Neuronal stem cell (in vitro differentiated cells): ENCODE measurements at regions not wholly inside any gene's neighbourhood (a gene's known extent, or its start where the extent isn't known, plus 50 kb on each side); places are given as distances from the start of the nearest gene placed in this dataset.

Source experiments
- DNase-seq: peaks from one replicate; pipeline ENCODE4 v3.0.0-alpha.2; 2013; ENCODE audit warnings: low spot score
- H2AFZ ChIP-seq: one replicate; pipeline ENCODE4 v1.6.1; 2013; ENCODE audit warnings: mild to moderate bottlenecking, low read length, inconsistent platforms
- H2AK5ac ChIP-seq: 2 replicates; pipeline ENCODE4 v1.6.1; 2013; ENCODE audit warnings: low read depth, mild to moderate bottlenecking, inconsistent platforms, low read length, moderate library complexity, mixed read lengths
- H2BK120ac ChIP-seq: 2 replicates; pipeline ENCODE4 v1.6.1; 2013; ENCODE audit warnings: low read depth, mild to moderate bottlenecking, inconsistent platforms, low read length, moderate library complexity, mixed read lengths
- H2BK12ac ChIP-seq: one replicate; pipeline ENCODE4 v1.6.1; 2013; ENCODE audit warnings: low read length, inconsistent platforms
- H2BK15ac ChIP-seq: 2 replicates; pipeline ENCODE4 v1.6.1; 2013; ENCODE audit warnings: mild to moderate bottlenecking, low read length, inconsistent platforms, mixed read lengths
- H2BK5ac ChIP-seq: one replicate; pipeline ENCODE4 v1.6.1; 2013; ENCODE audit warnings: inconsistent platforms, mild to moderate bottlenecking, low read length, moderate library complexity
- H3K14ac ChIP-seq: one replicate; pipeline ENCODE4 v1.6.1; 2013; ENCODE audit warnings: low read length, inconsistent platforms
- H3K18ac ChIP-seq: 2 replicates; pipeline ENCODE4 v1.6.1; 2013; ENCODE audit warnings: low read length, inconsistent platforms
- H3K23ac ChIP-seq: 2 replicates; pipeline ENCODE4 v1.6.1; 2013; ENCODE audit warnings: low read depth, mild to moderate bottlenecking, mixed read lengths, low read length, inconsistent platforms; ENCODE audit not compliant: poor library complexity
- H3K27ac ChIP-seq: replicated peaks from 3 replicates; pipeline ENCODE4 v1.5.1; 2013; ENCODE audit warnings: low read length, inconsistent platforms
- H3K27me3 ChIP-seq, 3 experiments: 2 replicates each; pipeline ENCODE4 v1.6.1; 2013; ENCODE audit warnings: low read length in 3 of 3, mild to moderate bottlenecking in 2 of 3, inconsistent platforms in 1 of 3, low read depth in 1 of 3, mixed read lengths in 1 of 3, moderate library complexity in 1 of 3; ENCODE audit not compliant: control insufficient read depth in 3 of 3, insufficient read depth in 3 of 3
- H3K36me3 ChIP-seq, 2 donors: replicated peaks in 1 of 2; 2 replicates each; pipeline ENCODE4 v1.6.1; 2013; ENCODE audit warnings: low read length in 2 of 2; ENCODE audit not compliant: control insufficient read depth in 2 of 2, insufficient read depth in 2 of 2
- H3K4ac ChIP-seq: 2 replicates; pipeline ENCODE4 v1.6.1; 2013; ENCODE audit warnings: inconsistent platforms, mild to moderate bottlenecking, low read length, moderate library complexity
- H3K4me1 ChIP-seq, 2 donors: 1 replicate in 1 of 2; 2 replicates in 1 of 2; pipeline ENCODE4 v1.6.1; 2013; ENCODE audit warnings: low read length in 2 of 2, low read depth in 1 of 2; ENCODE audit not compliant: control insufficient read depth in 2 of 2, insufficient read depth in 1 of 2
- H3K4me2 ChIP-seq: one replicate; pipeline ENCODE4 v1.6.1; 2013; ENCODE audit warnings: mild to moderate bottlenecking, low read length, inconsistent platforms; ENCODE audit not compliant: insufficient read depth, poor library complexity, severe bottlenecking
- H3K4me3 ChIP-seq, 2 donors: 2 replicates each; pipeline ENCODE4 v1.5.1; 2013; ENCODE audit warnings: low read length in 2 of 2, mild to moderate bottlenecking in 2 of 2, inconsistent platforms in 1 of 2, moderate library complexity in 1 of 2
- H3K79me1 ChIP-seq: one replicate; pipeline ENCODE4 v1.6.1; 2013; ENCODE audit warnings: low read depth, mild to moderate bottlenecking, inconsistent platforms, low read length, moderate library complexity
- H3K9ac ChIP-seq: one replicate; pipeline ENCODE4 v1.6.1; 2013; ENCODE audit warnings: mild to moderate bottlenecking, low read depth, low read length, inconsistent platforms; ENCODE audit not compliant: poor library complexity
- H3K9me3 ChIP-seq, 2 donors: replicated peaks in 1 of 2; 2 replicates each; pipeline versions ENCODE3 to v1.6.1; 2013; ENCODE audit warnings: low read length in 2 of 2, mild to moderate bottlenecking in 2 of 2, inconsistent platforms in 1 of 2, low read depth in 1 of 2, mixed read lengths in 1 of 2, moderate library complexity in 1 of 2; ENCODE audit not compliant: control insufficient read depth in 2 of 2, insufficient read depth in 1 of 2
- H4K8ac ChIP-seq: one replicate; pipeline ENCODE4 v1.6.1; 2013; ENCODE audit warnings: low read depth, mild to moderate bottlenecking, inconsistent platforms, low read length, moderate library complexity
- H4K91ac ChIP-seq: one replicate; pipeline ENCODE4 v1.6.1; 2013; ENCODE audit warnings: low read length, low read depth, mild to moderate bottlenecking, inconsistent platforms; ENCODE audit not compliant: poor library complexity
- WGBS, 2 donors: extraction: QIAGEN DNeasy Blood & Tissue Kit; methylation state at CpG; one replicate each; pipeline ENCODE4 v1.1.7; 2013; ENCODE audit warnings: missing lambda C conversion rate in 2 of 2, mixed read lengths in 1 of 2; ENCODE audit not compliant: insufficient read length in 2 of 2, insufficient replicate concordance in 1 of 2; ENCODE audit errors: extremely low coverage in 2 of 2; 5-methylcytosine and 5-hydroxymethylcytosine counted together

GRCh38 chr22:22830957-22831688 is 56.5 kb upstream of the IGLL5 start:
- no peak overlapping the region for H3K4me3 ChIP-seq
- no peaks in the 10 kb centered on the region for H3K4me1 ChIP-seq
- H2AK5ac ChIP-seq: no peak overlapping the region
- H2BK15ac ChIP-seq: no peak overlapping the region
- no peak overlapping the region for H4K8ac ChIP-seq
- no peak overlapping the region for H3K27ac ChIP-seq
- DNase-seq: no peak
- H2BK5ac ChIP-seq: no peak overlapping the region
- H3K9me3 ChIP-seq: no peaks in the 10 kb centered on the region
- no peak overlapping the region for H3K9ac ChIP-seq
- H4K91ac ChIP-seq: no peak overlapping the region
- no peak overlapping the region for H3K4me2 ChIP-seq
- H3K79me1 ChIP-seq: no peaks in the 10 kb centered on the region
- H3K27me3 ChIP-seq: peaks cover 0 to 3% (median 0%) of the 10 kb centered on the region in 3 experiments
- no CpG with 5 or more reads among the region's 1 CpG for WGBS, 2 donors
- H3K23ac ChIP-seq: no peak overlapping the region
- H3K4ac ChIP-seq: no peak overlapping the region
- H2BK120ac ChIP-seq: no peak overlapping the region
- no peak overlapping the region for H2AFZ ChIP-seq
- no peak overlapping the region for H3K18ac ChIP-seq
- no peak overlapping the region for H2BK12ac ChIP-seq
- no peaks in the 10 kb centered on the region for H3K36me3 ChIP-seq
- no peak overlapping the region for H3K14ac ChIP-seq

- H2AFZ ChIP-seq: no peak overlapping the region
- WGBS, 2 donors: no CpG with 5 or more reads among the region's 3 CpGs
- no peak overlapping the region for H2AK5ac ChIP-seq
- H3K14ac ChIP-seq: no peak overlapping the region
- H3K9me3 ChIP-seq: no peaks in the 10 kb centered on the region
- no peak overlapping the region for H4K8ac ChIP-seq
- H2BK120ac ChIP-seq: no peak overlapping the region
- peaks cover 0 to 3% (median 0%) of the 10 kb centered on the region in 3 experiments for H3K27me3 ChIP-seq
- H3K4me3 ChIP-seq: no peak overlapping the region
- no peak overlapping the region for H3K4ac ChIP-seq
- no peak overlapping the region for H2BK5ac ChIP-seq
- H3K79me1 ChIP-seq: no peaks in the 10 kb centered on the region
- no peak overlapping the region for H3K4me2 ChIP-seq
- H3K9ac ChIP-seq: no peak overlapping the region
- no peaks in the 10 kb centered on the region for H3K4me1 ChIP-seq
- no peak overlapping the region for H3K23ac ChIP-seq
- H3K27ac ChIP-seq: no peak overlapping the region
- no peak for DNase-seq
- no peak overlapping the region for H4K91ac ChIP-seq
- H2BK12ac ChIP-seq: no peak overlapping the region
- H3K36me3 ChIP-seq: no peaks in the 10 kb centered on the region
- no peak overlapping the region for H3K18ac ChIP-seq
- H2BK15ac ChIP-seq: no peak overlapping the region
These were observed 54.6 kb upstream of the IGLL5 start for GRCh38 chr22:22833059-22833458.

DNA sequence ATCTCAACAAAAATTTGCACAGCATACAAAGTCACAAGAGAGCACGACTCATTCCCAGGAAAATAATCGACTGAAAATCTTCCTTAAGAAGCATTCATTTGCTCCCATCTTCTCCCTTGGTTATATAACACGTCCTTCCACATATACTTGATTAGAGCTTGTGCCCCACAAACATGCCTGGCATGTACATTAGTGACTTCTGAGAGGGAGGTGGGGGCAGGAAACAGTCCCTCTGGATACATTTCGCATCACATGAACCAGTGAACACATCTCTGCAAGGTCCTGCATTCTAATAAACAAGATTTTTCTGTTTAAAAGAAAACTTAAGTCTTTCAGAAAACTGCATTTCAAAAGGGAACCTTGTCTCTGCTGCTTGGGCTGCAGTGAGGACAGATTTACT is 54.1 kb upstream of the IGLL5 start:
- Histone ChIP-seq H3K9ac (no peak overlapping the region), H2AFZ (no peak overlapping the region), H4K8ac (no peak overlapping the region), H2BK12ac (no peak overlapping the region), H2AK5ac (no peak overlapping the region), H3K4me2 (no peak overlapping the region), H3K4me1 (no peaks in the 10 kb centered on the region), H3K4me3 (no peak overlapping the region), H3K36me3 (no peaks in the 10 kb centered on the region), H2BK15ac (no peak overlapping the region), H3K27ac (no peak overlapping the region), H4K91ac (no peak overlapping the region), H3K4ac (no peak overlapping the region), H3K14ac (no peak overlapping the region), H3K23ac (no peak overlapping the region), H2BK120ac (no peak overlapping the region), H3K18ac (no peak overlapping the region), H2BK5ac (no peak overlapping the region), H3K9me3 (no peaks in the 10 kb centered on the region), H3K27me3 (peaks cover 0 to 3% (median 0%) of the 10 kb centered on the region in 3 experiments), H3K79me1 (no peaks in the 10 kb centered on the region)
- no CpG with 5 or more reads among the region's 4 CpGs for WGBS, 2 donors
- no peak for DNase-seq

GRCh38 chr22:22834204-22834603 is 53.4 kb upstream of the IGLL5 start:
- DNase-seq: no peak

More at GRCh38 chr22:22834204-22834603, 53.4 kb upstream of the IGLL5 start:
- Histone ChIP-seq H2AFZ (no peak overlapping the region), H3K9ac (no peak overlapping the region), H2BK5ac (no peak overlapping the region), H2BK15ac (no peak overlapping the region), H4K91ac (no peak overlapping the region), H3K4me3 (no peak overlapping the region), H3K23ac (no peak overlapping the region), H4K8ac (no peak overlapping the region), H3K27me3 (peaks cover 0 to 3% (median 0%) of the 10 kb centered on the region in 3 experiments), H3K18ac (no peak overlapping the region), H3K36me3 (no peaks in the 10 kb centered on the region), H3K79me1 (no peaks in the 10 kb centered on the region), H2BK120ac (no peak overlapping the region), H3K9me3 (no peaks in the 10 kb centered on the region), H3K27ac (no peak overlapping the region), H2AK5ac (no peak overlapping the region), H2BK12ac (no peak overlapping the region), H3K4me2 (no peak overlapping the region), H3K4me1 (no peaks in the 10 kb centered on the region), H3K14ac (no peak overlapping the region), H3K4ac (no peak overlapping the region)
- no CpG with 5 or more reads among the region's 3 CpGs for WGBS, 2 donors
